ENCODE measurements at regions not wholly inside any gene's neighbourhood (a gene's known extent, or its start where the extent isn't known, plus 50 kb on each side); places are given as distances from the start of the nearest gene placed in this dataset.
"Not testable (repeated sequence)": the region's sequence is repeated elsewhere in the genome, so short reads cannot be mapped to it uniquely, and the experiment has no call there.

DNA sequence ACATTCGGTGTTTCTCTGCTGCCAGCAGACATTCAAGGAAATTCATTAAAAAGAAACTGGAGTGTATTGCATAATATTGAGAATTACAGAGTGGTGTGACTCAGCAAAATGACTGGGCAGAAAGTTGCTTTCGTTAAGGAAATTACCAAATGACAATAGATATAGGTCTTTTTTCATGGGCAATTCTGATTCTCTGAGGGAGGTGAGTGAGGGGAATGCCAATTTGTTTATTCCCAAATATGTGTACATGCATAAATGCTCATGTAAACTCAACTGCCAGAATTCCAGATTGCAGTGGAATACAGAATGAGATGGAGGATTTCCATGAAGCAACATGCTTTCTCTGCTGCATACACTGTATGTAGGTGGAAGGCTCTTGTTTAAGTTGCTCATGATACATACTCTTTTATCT lies 1730.1 kb downstream of the SLITRK5 start:
- peak; percentile 50 for DNase-seq

- peak; percentile 7 for DNase-seq
These were observed 1731.0 kb downstream of the SLITRK5 start for GRCh38 chr13:89402211-89402610.

- DNase-seq = not testable (repeated sequence)
These were observed 1734.9 kb downstream of the SLITRK5 start for GRCh38 chr13:89406096-89406495.

- peak; percentile 50 for DNase-seq
These were observed 1736.2 kb downstream of the SLITRK5 start for GRCh38 chr13:89407357-89407756.

GRCh38 chr13:89432997-89433396 lies 1761.8 kb downstream of the SLITRK5 start:
- DNase-seq = no peak

DNA sequence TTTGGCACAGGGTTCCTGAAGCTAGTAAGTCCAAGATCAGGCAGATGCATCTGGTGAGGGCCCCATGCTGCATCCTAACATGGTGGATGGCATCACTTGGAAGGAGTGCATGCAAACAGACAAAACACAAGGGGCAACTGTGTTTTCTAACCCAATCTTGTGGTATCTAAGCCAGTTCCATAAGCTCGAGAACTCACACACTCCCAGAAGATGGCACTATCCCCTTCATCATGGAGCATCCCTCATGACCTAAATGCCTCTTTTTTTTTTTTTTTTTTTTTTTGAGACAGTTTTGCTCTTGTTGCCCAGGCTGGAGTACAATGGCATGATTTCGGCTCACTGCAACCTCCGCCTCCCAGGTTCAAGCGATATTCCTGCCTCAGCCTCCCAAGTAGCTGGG lies 1763.5 kb downstream of the SLITRK5 start:
- peak; percentile 60 for DNase-seq

- DNase-seq = no peak
These were observed 1783.5 kb downstream of the SLITRK5 start for GRCh38 chr13:89454681-89455080.

DNA sequence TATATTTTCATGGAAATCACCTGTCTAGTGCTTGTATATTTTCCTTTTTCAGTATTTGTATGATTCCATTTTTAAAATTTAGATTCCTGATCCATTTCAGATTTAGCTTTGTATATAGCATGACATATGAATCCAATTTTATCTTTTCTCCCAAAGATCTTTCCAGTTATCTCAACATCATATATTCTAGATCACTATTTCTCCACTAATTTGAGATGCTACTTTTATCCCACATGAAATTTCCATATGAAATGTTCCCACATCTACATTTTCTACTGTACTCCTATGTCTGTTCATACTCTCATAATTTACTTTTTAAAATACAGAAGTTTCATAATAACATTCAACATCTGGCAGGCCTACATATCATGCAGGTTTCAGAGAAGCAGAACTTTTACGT lies 1784.1 kb downstream of the SLITRK5 start:
- no peak for DNase-seq

DNA sequence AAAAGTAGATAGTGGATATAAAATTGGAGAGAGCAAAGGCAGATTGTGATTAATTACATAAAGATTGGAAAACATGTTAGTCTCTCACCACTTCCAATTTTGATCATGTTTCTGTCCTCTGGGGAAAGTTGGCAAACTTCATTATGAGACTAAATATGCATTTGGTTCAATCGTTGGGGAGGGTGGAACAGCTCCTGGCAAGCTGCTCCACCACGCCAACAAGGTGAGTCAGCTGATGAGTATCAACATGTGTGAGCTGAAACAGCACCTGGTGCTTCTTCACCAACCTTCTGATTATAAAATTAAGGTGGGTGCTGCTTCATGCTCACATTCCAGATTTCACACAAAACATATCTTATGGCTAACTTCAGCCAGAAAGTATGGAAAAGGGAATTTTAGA lies 1784.6 kb downstream of the SLITRK5 start:
- DNase-seq = peak; percentile 30

- no peak for DNase-seq
These were observed 1786.8 kb downstream of the SLITRK5 start for GRCh38 chr13:89457977-89458376.

DNA sequence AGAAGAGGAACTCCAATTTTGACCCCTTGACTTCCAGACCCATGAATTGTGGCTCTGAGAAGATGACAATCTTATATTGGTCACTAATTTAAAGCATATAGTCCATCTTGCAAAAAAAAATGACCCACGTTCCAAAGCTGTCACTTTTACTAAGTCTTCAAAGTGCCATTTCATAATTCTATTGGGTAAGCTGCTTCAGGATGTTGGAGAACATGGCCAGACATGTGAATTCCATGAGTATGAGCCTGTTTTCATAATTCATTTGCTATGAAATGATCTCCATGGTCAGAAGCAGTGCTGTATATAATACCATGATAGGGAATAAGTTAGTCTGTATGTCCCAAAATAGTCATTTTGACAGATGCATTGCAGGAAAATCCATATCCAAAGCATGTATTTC lies 1787.3 kb downstream of the SLITRK5 start:
- no peak for DNase-seq

DNA sequence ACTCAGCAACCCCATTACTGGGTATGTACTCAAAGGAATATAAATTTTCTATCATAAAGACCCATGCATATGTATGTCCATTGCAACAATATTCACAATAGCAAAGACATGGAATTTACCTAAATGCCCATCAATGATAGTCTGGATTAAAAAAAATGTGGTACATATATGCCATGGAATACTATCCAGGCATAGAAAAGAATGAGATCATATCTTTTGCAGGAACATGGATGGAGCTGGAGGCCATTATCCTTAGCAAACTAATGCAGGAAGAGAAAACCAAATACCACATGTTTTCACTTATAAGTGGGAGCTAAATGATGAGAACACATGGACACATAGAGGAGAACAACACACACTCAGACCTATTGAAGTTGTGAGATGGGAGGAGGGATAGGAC lies 1789.7 kb downstream of the SLITRK5 start:
- not testable (repeated sequence) for DNase-seq

DNA sequence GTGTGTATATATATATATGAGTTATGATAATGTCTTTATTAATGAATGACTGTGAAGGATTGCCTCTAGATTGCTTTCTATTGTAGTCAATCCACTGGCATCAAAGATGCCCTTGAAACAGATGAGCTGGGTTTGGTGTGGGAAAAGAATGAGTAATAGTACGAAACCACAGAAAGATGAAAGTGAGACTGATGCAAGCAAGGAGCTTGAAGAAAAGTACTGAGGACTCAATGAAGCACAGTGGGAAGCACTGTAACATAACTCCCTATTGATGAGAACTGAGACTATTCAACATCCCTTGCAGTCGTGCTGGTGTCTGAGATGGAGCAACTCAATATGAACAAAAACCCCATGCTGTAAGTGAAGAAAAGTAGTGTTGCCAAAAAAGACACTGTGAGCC lies 1794.2 kb downstream of the SLITRK5 start:
- DNase-seq = no peak

DNA sequence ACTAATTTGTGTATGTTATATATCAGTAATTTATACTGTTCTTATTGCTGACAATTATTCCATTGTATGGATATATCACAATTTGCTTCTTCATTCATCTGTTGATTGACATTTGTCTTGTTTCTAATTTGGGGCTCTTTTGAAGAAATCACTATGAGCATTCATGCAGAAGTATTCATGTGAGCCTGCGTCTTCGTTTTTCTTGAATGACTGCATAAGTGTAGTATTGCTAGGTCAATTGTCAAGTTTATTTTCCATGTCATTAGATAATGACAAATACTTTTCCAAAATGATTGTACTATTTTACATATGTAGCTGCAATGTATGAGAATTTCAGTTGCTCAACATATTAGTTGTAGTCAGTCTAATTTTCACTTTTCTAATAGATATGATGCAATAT lies 1796.9 kb downstream of the SLITRK5 start:
- DNase-seq = no peak

- DNase-seq = no peak
These were observed 1799.7 kb downstream of the SLITRK5 start for GRCh38 chr13:89470901-89471300.

- DNase-seq = no peak
These were observed 1803.3 kb downstream of the SLITRK5 start for GRCh38 chr13:89474432-89474831.

GRCh38 chr13:89486065-89486464 lies 1814.9 kb downstream of the SLITRK5 start:
- DNase-seq = no peak

DNA sequence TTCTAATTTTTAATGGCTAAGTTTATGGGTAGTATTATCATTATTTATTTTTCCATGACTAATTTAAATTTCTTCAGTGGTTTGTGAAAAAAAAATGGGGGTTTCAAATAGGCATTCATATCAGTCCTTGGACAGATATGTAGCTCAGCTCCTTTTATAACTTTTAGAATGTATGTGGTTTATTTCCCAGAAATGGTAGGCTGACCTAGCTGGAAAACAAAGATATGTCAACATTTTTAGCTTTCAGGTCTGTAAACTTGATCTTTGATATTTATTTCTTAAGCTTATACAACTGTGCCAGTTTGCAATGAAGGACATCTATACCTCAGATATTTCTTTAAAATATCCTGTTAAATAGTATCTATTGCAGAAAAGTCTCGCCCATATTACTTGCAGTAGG lies 1815.5 kb downstream of the SLITRK5 start:
- no peak for DNase-seq

GRCh38 chr13:89490661-89491060 lies 1819.5 kb downstream of the SLITRK5 start:
- no peak for DNase-seq

GRCh38 chr13:89496478-89496877 lies 1825.3 kb downstream of the SLITRK5 start:
- no peak for DNase-seq

GRCh38 chr13:89497658-89498057 lies 1826.5 kb downstream of the SLITRK5 start:
- no peak for DNase-seq

DNA sequence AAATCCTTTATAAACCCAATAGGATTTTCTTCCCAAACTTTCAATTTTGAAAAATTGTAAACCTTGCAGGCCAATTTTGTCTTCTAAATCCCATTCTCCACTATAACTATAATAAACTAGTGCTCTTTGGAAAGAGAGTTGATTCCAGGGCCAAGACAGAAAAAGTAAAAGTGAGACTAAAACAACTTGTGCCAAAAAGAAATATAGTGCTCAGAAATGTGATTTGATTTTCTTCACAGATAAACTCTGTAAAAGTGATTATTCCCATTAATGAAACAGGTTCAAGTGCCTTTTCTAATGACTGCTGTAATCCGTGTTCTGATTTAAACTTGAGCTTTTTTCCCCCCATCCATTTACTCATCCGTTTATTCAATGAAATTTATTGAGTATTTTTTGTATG lies 1831.1 kb downstream of the SLITRK5 start:
- no peak for DNase-seq

DNA sequence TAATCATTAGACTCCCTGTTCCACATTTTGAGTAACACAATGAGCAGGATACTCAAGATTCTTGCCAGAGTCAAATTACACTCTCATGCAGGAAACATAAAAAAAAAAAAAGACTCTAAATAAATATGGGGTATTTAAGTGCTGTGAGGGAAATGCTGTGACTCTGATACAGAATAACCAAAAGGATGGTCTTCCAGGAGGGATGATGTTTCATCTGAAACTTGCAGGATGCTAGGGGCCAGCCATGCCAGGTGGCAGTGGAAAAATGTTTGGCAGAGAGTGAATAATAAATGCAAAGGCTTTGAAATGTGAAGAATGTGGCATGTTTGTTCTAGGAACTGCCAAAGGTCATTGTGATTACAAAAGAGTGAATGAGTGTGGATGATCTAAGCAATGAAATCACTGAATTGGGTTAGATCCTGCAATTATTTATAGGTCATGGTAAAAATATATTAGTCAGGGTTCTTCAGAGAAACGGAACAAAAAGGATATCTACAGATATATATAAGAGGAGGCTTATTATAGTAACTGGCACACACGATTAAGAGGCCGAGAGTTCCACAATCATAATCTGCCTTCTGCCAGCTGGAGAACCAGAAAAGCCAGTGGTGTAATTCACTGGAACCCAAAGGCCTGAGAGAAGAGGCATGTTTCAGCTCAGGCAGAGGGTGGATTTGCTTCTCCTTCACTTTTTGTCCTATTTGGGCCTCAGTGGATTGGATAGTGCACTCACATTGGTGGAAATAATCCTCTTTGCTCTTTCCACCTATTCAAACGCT lies 1832.8 kb upstream of the MIR17HG start:
- peak; percentile 74 for DNase-seq

DNA sequence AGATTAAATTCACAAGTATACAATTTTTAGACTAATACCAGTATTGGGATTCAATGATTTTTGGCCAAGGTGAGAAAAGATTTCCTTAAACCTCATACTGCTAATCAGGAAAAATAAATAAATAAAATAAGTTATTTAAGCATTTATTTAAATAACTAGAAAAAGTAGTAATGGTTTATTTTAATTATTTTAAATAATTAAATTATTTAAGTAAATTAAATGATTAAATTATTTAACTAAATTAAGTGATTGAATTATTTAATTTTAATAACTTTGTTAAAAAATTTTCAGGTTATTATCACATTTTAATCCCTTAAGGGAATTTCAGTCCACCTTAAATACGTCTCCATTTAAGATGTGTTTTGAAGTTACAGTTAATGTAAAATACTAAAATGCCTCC lies 1831.5 kb upstream of the MIR17HG start:
- no peak for DNase-seq

Measured in DMS53 (cell line).